WTC11 (cell line): ENCODE measurements at regions not wholly inside any gene's neighbourhood (a gene's known extent, or its start where the extent isn't known, plus 50 kb on each side); places are given as distances from the start of the nearest gene placed in this dataset.
"Not testable (repeated sequence)": the region's sequence is repeated elsewhere in the genome, so short reads cannot be mapped to it uniquely, and the experiment has no call there.

Source experiments
- ATAC-seq: fragments of 200-7000 bp; cut with Tn5 transposase; 2 replicates; pipeline ENCODE4 v1.10.0; 2021; ENCODE audit warnings: mild to moderate bottlenecking, moderate library complexity
- CTCF ChIA-PET: fragments of 300-600 bp; sonication (Branson Sonifier 250); formaldehyde crosslinking; loops from one replicate; lab custom pipeline; 2021; ENCODE audit warnings: antibody characterized with exemption; lab: Charles Lee
- POLR2A ChIA-PET: fragments of 350-600 bp; sonication (Branson Sonifier 250); formaldehyde crosslinking; loops from one replicate; lab custom pipeline; 2021; ENCODE audit warnings: antibody characterized with exemption; lab: Charles Lee
- DNase-seq: peaks from one replicate; pipeline ENCODE4 v3.0.0; 2021; ENCODE audit warnings: low spot score
- H3K27ac Mint-ChIP-seq: 2 replicates; pipeline ENCODE4 v1.8.0; 2021; ENCODE audit warnings: mixed read lengths
- H3K27me3 Mint-ChIP-seq: 2 replicates; pipeline ENCODE4 v1.8.0; 2021; ENCODE audit warnings: low read depth, mild to moderate bottlenecking, moderate library complexity, mixed read lengths
- H3K36me3 Mint-ChIP-seq: 2 replicates; pipeline ENCODE4 v1.8.0; 2021; ENCODE audit warnings: mixed read lengths
- H3K4me1 Mint-ChIP-seq: 2 replicates; pipeline ENCODE4 v1.8.0; 2022; ENCODE audit warnings: mixed read lengths
- H3K4me3 Mint-ChIP-seq: 2 replicates; pipeline ENCODE4 v1.8.0; 2021; ENCODE audit warnings: mild to moderate bottlenecking, moderate library complexity, mixed read lengths
- H3K9me3 Mint-ChIP-seq: 2 replicates; pipeline ENCODE4 v1.8.0; 2021; ENCODE audit warnings: mixed read lengths
- FOXP1 ChIP-seq: sonication (generic); formaldehyde crosslinking; IDR thresholded peaks from 2 replicates; pipeline ENCODE4 v1.8.0; 2022; ENCODE audit warnings: missing genetic modification reagents, mild to moderate bottlenecking, moderate library complexity, borderline replicate concordance
- HMGA2 ChIP-seq: fragments of 250-450 bp; sonication (Bioruptor Pico); IDR thresholded peaks from 2 replicates; pipeline ENCODE4 v1.4.0; 2021; ENCODE audit warnings: mild to moderate bottlenecking, moderate library complexity
- JUN ChIP-seq: sonication (generic); formaldehyde crosslinking; IDR thresholded peaks from 2 replicates; pipeline ENCODE4 v1.8.0; 2023; ENCODE audit warnings: mild to moderate bottlenecking, missing genetic modification reagents
- NFATC4 ChIP-seq: fragments of 250-450 bp; sonication (Bioruptor Pico); IDR thresholded peaks from 2 replicates; pipeline ENCODE4 v1.9.0; 2021; ENCODE audit warnings: mild to moderate bottlenecking
- NFE2L1 ChIP-seq: sonication (generic); formaldehyde crosslinking; IDR thresholded peaks from 2 replicates; pipeline ENCODE4 v1.8.1; 2023; ENCODE audit warnings: missing genetic modification reagents
- SOX15 ChIP-seq: fragments of 250-450 bp; sonication (Bioruptor Pico); IDR thresholded peaks from 2 replicates; pipeline ENCODE4 v1.9.0; 2021; ENCODE audit warnings: mild to moderate bottlenecking
- ZNF263 ChIP-seq: sonication (generic); formaldehyde crosslinking; IDR thresholded peaks from 2 replicates; pipeline ENCODE4 v1.8.1; 2022; ENCODE audit warnings: low read depth, mild to moderate bottlenecking, moderate library complexity, missing genetic modification reagents
- TF ChIP-seq, protein P1 (sequence below): sonication (generic); formaldehyde crosslinking; IDR thresholded peaks from 2 replicates; pipeline ENCODE4 v1.8.0; 2022; ENCODE audit warnings: mild to moderate bottlenecking, missing genetic modification reagents
- TF ChIP-seq, protein P2 (sequence below): fragments of 250-450 bp; sonication (Bioruptor Pico); IDR thresholded peaks from 2 replicates; pipeline ENCODE4 v1.9.0; 2021; ENCODE audit warnings: mild to moderate bottlenecking, borderline replicate concordance
- TF ChIP-seq, protein P3 (sequence below): sonication (generic); formaldehyde crosslinking; IDR thresholded peaks from 2 replicates; pipeline ENCODE4 v1.8.1; 2023; ENCODE audit warnings: mild to moderate bottlenecking, missing genetic modification reagents
- TF ChIP-seq, protein P4 (sequence below): sonication (generic); formaldehyde crosslinking; IDR thresholded peaks from 2 replicates; pipeline ENCODE4 v1.8.1; 2023; ENCODE audit warnings: mild to moderate bottlenecking, missing genetic modification reagents, borderline replicate concordance
- TF ChIP-seq, protein P5 (sequence below): sonication (generic); formaldehyde crosslinking; IDR thresholded peaks from 2 replicates; pipeline ENCODE4 v1.8.0; 2022; ENCODE audit warnings: mild to moderate bottlenecking, missing genetic modification reagents

DNA sequence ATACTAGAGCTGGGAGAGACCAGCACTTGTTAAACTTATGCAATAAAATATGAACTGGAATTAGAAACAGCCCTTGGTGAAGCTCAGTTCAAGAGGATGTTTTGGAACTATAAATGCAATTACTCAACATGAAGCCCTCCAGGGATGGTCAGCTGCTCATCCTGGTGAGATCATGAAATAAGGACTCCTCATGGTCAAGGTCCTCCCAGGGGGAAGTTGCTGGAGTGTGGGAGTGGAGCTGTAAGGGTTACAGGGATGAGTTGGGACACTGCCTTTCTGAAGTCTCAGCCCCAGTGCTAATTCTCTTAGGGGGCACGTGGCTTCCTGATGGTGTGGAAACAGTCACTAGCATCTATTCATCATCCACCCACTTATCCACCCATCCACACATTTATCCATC is 301.7 kb upstream of the SFSWAP start:
- CTCF ChIA-PET: no interaction called here
- no peak overlapping the region for H3K27ac Mint-ChIP-seq
- no peak for TF ChIP-seq SOX15 (CRISPR knock-in tag)
- TF ChIP-seq, protein P1, sequence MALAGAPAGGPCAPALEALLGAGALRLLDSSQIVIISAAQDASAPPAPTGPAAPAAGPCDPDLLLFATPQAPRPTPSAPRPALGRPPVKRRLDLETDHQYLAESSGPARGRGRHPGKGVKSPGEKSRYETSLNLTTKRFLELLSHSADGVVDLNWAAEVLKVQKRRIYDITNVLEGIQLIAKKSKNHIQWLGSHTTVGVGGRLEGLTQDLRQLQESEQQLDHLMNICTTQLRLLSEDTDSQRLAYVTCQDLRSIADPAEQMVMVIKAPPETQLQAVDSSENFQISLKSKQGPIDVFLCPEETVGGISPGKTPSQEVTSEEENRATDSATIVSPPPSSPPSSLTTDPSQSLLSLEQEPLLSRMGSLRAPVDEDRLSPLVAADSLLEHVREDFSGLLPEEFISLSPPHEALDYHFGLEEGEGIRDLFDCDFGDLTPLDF (CRISPR knock-in tag): no peak
- no peak for TF ChIP-seq JUN (CRISPR knock-in tag)
- TF ChIP-seq ZNF263: no peak
- TF ChIP-seq, protein P2, sequence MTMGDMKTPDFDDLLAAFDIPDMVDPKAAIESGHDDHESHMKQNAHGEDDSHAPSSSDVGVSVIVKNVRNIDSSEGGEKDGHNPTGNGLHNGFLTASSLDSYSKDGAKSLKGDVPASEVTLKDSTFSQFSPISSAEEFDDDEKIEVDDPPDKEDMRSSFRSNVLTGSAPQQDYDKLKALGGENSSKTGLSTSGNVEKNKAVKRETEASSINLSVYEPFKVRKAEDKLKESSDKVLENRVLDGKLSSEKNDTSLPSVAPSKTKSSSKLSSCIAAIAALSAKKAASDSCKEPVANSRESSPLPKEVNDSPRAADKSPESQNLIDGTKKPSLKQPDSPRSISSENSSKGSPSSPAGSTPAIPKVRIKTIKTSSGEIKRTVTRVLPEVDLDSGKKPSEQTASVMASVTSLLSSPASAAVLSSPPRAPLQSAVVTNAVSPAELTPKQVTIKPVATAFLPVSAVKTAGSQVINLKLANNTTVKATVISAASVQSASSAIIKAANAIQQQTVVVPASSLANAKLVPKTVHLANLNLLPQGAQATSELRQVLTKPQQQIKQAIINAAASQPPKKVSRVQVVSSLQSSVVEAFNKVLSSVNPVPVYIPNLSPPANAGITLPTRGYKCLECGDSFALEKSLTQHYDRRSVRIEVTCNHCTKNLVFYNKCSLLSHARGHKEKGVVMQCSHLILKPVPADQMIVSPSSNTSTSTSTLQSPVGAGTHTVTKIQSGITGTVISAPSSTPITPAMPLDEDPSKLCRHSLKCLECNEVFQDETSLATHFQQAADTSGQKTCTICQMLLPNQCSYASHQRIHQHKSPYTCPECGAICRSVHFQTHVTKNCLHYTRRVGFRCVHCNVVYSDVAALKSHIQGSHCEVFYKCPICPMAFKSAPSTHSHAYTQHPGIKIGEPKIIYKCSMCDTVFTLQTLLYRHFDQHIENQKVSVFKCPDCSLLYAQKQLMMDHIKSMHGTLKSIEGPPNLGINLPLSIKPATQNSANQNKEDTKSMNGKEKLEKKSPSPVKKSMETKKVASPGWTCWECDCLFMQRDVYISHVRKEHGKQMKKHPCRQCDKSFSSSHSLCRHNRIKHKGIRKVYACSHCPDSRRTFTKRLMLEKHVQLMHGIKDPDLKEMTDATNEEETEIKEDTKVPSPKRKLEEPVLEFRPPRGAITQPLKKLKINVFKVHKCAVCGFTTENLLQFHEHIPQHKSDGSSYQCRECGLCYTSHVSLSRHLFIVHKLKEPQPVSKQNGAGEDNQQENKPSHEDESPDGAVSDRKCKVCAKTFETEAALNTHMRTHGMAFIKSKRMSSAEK (CRISPR knock-in tag): no peak
- TF ChIP-seq, protein P3, sequence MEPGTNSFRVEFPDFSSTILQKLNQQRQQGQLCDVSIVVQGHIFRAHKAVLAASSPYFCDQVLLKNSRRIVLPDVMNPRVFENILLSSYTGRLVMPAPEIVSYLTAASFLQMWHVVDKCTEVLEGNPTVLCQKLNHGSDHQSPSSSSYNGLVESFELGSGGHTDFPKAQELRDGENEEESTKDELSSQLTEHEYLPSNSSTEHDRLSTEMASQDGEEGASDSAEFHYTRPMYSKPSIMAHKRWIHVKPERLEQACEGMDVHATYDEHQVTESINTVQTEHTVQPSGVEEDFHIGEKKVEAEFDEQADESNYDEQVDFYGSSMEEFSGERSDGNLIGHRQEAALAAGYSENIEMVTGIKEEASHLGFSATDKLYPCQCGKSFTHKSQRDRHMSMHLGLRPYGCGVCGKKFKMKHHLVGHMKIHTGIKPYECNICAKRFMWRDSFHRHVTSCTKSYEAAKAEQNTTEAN (CRISPR knock-in tag): no peak

DNA sequence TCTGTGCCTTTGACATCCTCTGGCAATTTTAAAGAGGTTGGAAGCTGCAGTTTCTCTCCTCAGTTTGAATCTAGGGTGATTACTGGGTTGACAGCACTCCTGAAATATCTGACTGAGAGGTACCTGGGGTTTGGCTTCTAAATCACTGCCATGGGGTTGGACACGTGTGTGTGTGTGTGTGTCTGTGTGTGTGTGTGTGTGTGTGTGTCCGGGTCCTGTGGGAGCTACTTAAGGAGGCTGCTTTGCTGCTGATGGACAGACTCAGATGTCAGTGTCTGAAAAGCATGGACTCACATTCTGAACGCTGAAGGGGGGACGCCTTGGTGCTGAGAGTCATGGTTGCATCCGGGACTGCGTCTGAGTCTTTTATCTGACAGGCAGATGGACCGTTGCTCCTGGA is 299.1 kb upstream of the SFSWAP start:
- DNase-seq, H3K4me1 Mint-ChIP-seq, H3K27me3 Mint-ChIP-seq, POLR2A ChIA-PET, H3K36me3 Mint-ChIP-seq, H3K4me3 Mint-ChIP-seq, H3K27ac Mint-ChIP-seq, ATAC-seq, CTCF ChIA-PET: not testable (repeated sequence)
- H3K9me3 Mint-ChIP-seq: peaks cover 32% of the 10 kb centered on the region

More for the DNA sequence above, 301.7 kb upstream of the SFSWAP start:
- Mint-ChIP-seq H3K36me3 (peaks cover 3% of the 10 kb centered on the region), H3K4me1 (peaks cover 5% of the 10 kb centered on the region; the same call in 1 of the 2 replicates), H3K27me3 (peaks cover 5% of the 10 kb centered on the region), H3K4me3 (no peak overlapping the region), H3K9me3 (peaks cover 27% of the 10 kb centered on the region)
- DNase-seq: no peak
- ATAC-seq: no peak
- POLR2A ChIA-PET: interaction anchor here (0.6 kb wide), 1 partner anchor 19 kb away, joined by 8 read pairs; no protein-coding TSS in a partner anchor

DNA sequence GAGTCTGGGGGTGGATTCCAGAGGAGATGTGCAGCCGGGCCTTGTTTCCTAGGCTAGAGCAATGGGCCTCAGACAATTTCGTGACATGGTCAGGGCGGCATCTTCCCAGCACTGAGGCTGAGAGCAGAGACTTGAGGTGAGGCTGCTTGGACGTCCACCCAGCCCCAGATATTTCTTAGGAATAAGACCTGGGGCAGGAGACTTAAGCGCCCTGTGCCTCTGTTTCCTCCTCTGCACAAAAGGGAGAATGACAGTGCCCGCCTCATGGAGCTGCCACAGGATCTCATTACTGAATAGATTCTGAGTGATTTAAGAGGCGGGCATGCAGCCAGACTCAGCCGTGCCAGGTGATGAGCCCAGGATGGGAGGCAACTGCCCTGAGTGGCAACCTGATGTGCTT is 297.9 kb upstream of the SFSWAP start:
- Mint-ChIP-seq H3K9me3 (peaks cover 41% of the 10 kb centered on the region), H3K27ac (no peak overlapping the region), H3K4me1 (peaks cover 5% of the 10 kb centered on the region; the same call in 1 of the 2 replicates), H3K27me3 (peaks cover 11% of the 10 kb centered on the region), H3K36me3 (peaks cover 7% of the 10 kb centered on the region), H3K4me3 (no peak overlapping the region)
- TF ChIP-seq, protein P4, sequence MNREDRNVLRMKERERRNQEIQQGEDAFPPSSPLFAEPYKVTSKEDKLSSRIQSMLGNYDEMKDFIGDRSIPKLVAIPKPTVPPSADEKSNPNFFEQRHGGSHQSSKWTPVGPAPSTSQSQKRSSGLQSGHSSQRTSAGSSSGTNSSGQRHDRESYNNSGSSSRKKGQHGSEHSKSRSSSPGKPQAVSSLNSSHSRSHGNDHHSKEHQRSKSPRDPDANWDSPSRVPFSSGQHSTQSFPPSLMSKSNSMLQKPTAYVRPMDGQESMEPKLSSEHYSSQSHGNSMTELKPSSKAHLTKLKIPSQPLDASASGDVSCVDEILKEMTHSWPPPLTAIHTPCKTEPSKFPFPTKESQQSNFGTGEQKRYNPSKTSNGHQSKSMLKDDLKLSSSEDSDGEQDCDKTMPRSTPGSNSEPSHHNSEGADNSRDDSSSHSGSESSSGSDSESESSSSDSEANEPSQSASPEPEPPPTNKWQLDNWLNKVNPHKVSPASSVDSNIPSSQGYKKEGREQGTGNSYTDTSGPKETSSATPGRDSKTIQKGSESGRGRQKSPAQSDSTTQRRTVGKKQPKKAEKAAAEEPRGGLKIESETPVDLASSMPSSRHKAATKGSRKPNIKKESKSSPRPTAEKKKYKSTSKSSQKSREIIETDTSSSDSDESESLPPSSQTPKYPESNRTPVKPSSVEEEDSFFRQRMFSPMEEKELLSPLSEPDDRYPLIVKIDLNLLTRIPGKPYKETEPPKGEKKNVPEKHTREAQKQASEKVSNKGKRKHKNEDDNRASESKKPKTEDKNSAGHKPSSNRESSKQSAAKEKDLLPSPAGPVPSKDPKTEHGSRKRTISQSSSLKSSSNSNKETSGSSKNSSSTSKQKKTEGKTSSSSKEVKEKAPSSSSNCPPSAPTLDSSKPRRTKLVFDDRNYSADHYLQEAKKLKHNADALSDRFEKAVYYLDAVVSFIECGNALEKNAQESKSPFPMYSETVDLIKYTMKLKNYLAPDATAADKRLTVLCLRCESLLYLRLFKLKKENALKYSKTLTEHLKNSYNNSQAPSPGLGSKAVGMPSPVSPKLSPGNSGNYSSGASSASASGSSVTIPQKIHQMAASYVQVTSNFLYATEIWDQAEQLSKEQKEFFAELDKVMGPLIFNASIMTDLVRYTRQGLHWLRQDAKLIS: no peak
- TF ChIP-seq HMGA2 (CRISPR knock-in tag): no peak
- TF ChIP-seq SOX15 (CRISPR knock-in tag): no peak
- TF ChIP-seq FOXP1 (CRISPR knock-in tag): no peak
- TF ChIP-seq, protein P5, sequence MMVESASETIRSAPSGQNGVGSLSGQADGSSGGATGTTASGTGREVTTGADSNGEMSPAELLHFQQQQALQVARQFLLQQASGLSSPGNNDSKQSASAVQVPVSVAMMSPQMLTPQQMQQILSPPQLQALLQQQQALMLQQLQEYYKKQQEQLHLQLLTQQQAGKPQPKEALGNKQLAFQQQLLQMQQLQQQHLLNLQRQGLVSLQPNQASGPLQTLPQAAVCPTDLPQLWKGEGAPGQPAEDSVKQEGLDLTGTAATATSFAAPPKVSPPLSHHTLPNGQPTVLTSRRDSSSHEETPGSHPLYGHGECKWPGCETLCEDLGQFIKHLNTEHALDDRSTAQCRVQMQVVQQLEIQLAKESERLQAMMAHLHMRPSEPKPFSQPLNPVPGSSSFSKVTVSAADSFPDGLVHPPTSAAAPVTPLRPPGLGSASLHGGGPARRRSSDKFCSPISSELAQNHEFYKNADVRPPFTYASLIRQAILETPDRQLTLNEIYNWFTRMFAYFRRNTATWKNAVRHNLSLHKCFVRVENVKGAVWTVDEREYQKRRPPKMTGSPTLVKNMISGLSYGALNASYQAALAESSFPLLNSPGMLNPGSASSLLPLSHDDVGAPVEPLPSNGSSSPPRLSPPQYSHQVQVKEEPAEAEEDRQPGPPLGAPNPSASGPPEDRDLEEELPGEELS (CRISPR knock-in tag): no peak
- no peak for TF ChIP-seq NFE2L1 (CRISPR knock-in tag)
- TF ChIP-seq NFATC4 (CRISPR knock-in tag): no peak
- POLR2A ChIA-PET: no interaction called here
- CTCF ChIA-PET: no interaction called here
- ATAC-seq (no peak), DNase-seq (no peak)
